ENCODE measurements at regions not wholly inside any gene's neighbourhood (a gene's known extent, or its start where the extent isn't known, plus 50 kb on each side); places are given as distances from the start of the nearest gene placed in this dataset.

DNA sequence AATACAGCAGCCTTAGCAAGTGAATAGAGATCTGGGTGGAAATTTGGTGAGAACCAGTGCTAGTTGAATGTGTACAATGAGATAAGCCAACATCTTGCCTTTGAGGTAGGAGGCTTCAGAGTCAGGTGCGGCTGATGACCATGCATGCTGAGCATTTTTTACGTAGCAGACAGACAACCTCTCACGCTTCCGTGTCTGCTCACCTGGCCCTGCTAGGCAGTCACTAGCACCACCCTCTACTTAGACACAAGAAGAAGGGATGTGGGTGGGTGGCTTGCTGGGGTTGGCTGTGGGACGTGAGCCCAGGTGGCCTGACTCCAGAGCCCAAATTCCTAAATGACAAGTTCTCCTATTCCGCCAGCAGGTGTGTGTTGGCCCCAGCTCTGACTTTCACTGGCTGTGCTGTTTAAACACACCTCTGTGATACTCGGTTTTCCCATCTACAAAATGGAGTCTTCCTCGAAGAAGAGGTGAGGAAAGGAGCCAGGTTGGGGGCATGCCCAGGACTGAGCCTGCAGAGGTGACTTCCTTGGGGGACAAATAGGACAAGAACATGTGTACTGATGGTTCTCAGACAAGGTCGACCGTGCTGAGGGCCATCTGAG, 57.8 kb upstream of the BCL11B start:
- Histone ChIP-seq H3K4me2 (ENCODE audit: insufficient read depth, low read length) (no peak overlapping the region), H3K9me3 (ENCODE audit: low read depth, low read length) (no peaks in the 10 kb centered on the region), H3K27me3 (ENCODE audit: insufficient read depth, low read length) (peaks cover 3% of the 10 kb centered on the region), H4K20me1 (ENCODE audit: insufficient read depth, low read length) (no peaks in the 10 kb centered on the region), H3K4me1 (ENCODE audit: insufficient read depth, low read length) (no peaks in the 10 kb centered on the region), H3K4me3 (ENCODE audit: insufficient read depth, low read length) (no peak overlapping the region), H3K27ac (ENCODE audit: low read depth, low read length) (no peak overlapping the region), H3K79me2 (ENCODE audit: insufficient read depth, low read length) (no peaks in the 10 kb centered on the region), H2AFZ (ENCODE audit: low read length) (no peak overlapping the region), H3K36me3 (ENCODE audit: insufficient read depth, low read length) (no peaks in the 10 kb centered on the region)
- DNase-seq (ENCODE audit: insufficient read length, low spot score, missing footprints), result no peak
- TF ChIP-seq, protein P1, sequence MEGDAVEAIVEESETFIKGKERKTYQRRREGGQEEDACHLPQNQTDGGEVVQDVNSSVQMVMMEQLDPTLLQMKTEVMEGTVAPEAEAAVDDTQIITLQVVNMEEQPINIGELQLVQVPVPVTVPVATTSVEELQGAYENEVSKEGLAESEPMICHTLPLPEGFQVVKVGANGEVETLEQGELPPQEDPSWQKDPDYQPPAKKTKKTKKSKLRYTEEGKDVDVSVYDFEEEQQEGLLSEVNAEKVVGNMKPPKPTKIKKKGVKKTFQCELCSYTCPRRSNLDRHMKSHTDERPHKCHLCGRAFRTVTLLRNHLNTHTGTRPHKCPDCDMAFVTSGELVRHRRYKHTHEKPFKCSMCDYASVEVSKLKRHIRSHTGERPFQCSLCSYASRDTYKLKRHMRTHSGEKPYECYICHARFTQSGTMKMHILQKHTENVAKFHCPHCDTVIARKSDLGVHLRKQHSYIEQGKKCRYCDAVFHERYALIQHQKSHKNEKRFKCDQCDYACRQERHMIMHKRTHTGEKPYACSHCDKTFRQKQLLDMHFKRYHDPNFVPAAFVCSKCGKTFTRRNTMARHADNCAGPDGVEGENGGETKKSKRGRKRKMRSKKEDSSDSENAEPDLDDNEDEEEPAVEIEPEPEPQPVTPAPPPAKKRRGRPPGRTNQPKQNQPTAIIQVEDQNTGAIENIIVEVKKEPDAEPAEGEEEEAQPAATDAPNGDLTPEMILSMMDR (IDR thresholded peaks at IDR 0.05; ENCODE audit: extremely low read depth, low read depth, low read length), result no peak

DNA sequence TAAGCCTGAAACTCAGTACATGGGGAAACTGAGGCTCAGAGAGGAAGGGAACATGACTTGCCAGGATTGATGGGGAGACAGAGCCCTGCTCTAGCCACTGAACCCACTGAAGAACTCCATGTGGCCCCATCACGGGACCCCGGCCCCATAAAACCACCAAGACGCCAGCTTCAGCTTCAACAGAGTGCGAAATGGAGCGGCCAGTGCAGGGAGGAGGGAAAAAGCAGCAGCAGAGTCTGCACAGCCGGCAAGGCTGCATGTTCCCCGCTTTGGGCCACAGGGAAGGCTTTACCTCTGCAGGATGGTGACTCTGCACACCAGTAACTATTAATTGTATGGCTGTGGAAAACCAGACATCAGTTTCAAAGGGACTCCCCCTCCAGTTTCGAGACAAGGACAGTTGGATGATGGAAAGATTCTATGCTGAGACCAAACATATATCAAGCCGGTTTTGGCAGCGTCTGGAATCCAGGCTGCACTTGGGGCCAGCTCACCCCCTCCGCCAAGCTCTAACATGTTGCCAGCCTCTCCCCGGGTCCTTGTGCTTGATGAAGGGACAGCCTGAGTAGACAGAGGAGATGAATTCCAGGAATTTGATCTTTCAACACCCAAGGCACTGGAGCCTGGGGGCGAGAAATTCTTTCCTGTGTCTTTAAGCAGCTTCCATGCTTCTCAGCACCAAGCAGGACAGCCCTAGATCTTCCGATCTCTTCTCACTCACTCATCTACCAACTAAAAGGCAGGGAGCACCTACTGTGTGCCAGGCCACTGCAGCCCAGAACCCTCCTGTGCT, 55.7 kb upstream of the BCL11B start:
- Histone ChIP-seq H3K4me3 (ENCODE audit: insufficient read depth, low read length) (no peak overlapping the region), H3K4me2 (ENCODE audit: insufficient read depth, low read length) (no peak overlapping the region), H3K36me3 (ENCODE audit: insufficient read depth, low read length) (no peaks in the 10 kb centered on the region), H4K20me1 (ENCODE audit: insufficient read depth, low read length) (no peaks in the 10 kb centered on the region), H2AFZ (ENCODE audit: low read length) (no peak overlapping the region), H3K27ac (ENCODE audit: low read depth, low read length) (no peak overlapping the region), H3K9me3 (ENCODE audit: low read depth, low read length) (no peaks in the 10 kb centered on the region), H3K27me3 (ENCODE audit: insufficient read depth, low read length) (peaks cover 3% of the 10 kb centered on the region), H3K4me1 (ENCODE audit: insufficient read depth, low read length) (no peaks in the 10 kb centered on the region), H3K79me2 (ENCODE audit: insufficient read depth, low read length) (no peaks in the 10 kb centered on the region)
- TF ChIP-seq, protein P1 (IDR thresholded peaks at IDR 0.05; ENCODE audit: extremely low read depth, low read depth, low read length), result peak; percentile 0
- no peak for DNase-seq (ENCODE audit: insufficient read length, low spot score, missing footprints)

DNA sequence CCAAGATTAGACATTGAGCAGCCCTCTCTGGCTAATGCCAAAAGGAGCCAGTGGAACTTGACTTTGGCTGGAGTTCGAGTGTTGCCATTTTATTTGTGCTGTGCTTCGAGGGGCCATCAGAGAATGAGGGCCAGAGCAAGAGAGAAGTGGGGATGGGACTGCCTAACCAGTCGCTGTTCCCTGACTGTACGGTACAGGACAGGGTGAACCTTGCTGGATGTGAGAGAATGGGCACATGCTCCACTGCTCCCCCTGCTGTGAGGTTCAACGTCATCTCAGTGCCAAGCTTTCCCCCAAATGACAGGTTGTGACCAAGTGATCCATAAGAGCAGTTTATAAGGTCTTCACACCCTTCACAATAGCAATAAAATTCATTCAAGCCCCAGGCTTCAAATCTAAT, 55.1 kb upstream of the BCL11B start:
- peaks cover 3% of the 10 kb centered on the region for H3K27me3 ChIP-seq (ENCODE audit: insufficient read depth, low read length)
- no peaks in the 10 kb centered on the region for H4K20me1 ChIP-seq (ENCODE audit: insufficient read depth, low read length)
- H2AFZ ChIP-seq (ENCODE audit: low read length), result no peak overlapping the region
- DNase-seq (ENCODE audit: insufficient read length, low spot score, missing footprints), result no peak
- H3K27ac ChIP-seq (ENCODE audit: low read depth, low read length), result no peak overlapping the region
- TF ChIP-seq, protein P1 (IDR thresholded peaks at IDR 0.05; ENCODE audit: extremely low read depth, low read depth, low read length), result peak; percentile 14
- no peak overlapping the region for H3K4me3 ChIP-seq (ENCODE audit: insufficient read depth, low read length)
- H3K4me1 ChIP-seq (ENCODE audit: insufficient read depth, low read length), result no peaks in the 10 kb centered on the region
- no peaks in the 10 kb centered on the region for H3K36me3 ChIP-seq (ENCODE audit: insufficient read depth, low read length)
- no peaks in the 10 kb centered on the region for H3K9me3 ChIP-seq (ENCODE audit: low read depth, low read length)
- H3K4me2 ChIP-seq (ENCODE audit: insufficient read depth, low read length), result no peak overlapping the region
- H3K79me2 ChIP-seq (ENCODE audit: insufficient read depth, low read length), result no peaks in the 10 kb centered on the region

DNA sequence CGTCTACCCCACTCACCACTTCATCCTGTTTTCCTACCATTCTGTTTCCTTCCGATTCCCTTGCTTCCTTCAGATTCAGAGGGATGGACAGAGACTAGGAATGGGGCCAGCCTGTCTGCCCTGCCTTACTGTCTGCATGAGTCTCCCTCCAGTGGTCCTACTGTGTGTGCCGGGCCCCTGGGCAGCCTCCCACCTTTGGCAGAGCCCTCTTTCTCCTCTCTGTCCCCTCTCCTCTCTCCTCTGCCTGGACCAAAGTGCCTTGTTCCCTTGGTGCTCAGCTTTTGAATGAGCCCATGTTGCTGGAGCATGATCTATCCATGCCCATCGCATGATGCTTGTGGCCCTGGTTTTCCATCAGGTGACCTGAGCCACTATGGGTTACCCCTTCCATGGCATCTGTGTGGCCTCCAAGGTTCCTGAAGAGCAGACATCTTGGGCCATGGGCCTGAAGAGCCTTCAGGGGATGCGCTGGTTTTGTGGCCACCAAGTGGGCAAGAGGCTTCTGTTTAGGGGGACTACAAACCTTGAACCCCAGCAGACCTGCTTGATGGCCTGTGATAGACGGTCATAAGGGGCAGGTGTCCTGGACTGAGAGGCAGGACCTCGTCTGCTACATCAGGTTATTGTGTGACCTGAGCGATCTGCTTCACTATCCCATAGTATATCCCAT, 54.2 kb upstream of the BCL11B start:
- no peak overlapping the region for H3K27ac ChIP-seq (ENCODE audit: low read depth, low read length)
- H3K79me2 ChIP-seq (ENCODE audit: insufficient read depth, low read length), result no peaks in the 10 kb centered on the region
- H3K27me3 ChIP-seq (ENCODE audit: insufficient read depth, low read length), result peaks cover 3% of the 10 kb centered on the region
- H4K20me1 ChIP-seq (ENCODE audit: insufficient read depth, low read length), result no peaks in the 10 kb centered on the region
- no peak overlapping the region for H3K4me2 ChIP-seq (ENCODE audit: insufficient read depth, low read length)
- no peak for DNase-seq (ENCODE audit: insufficient read length, low spot score, missing footprints)
- no peak overlapping the region for H2AFZ ChIP-seq (ENCODE audit: low read length)
- H3K36me3 ChIP-seq (ENCODE audit: insufficient read depth, low read length), result no peaks in the 10 kb centered on the region
- no peaks in the 10 kb centered on the region for H3K4me1 ChIP-seq (ENCODE audit: insufficient read depth, low read length)
- H3K4me3 ChIP-seq (ENCODE audit: insufficient read depth, low read length), result no peak overlapping the region
- H3K9me3 ChIP-seq (ENCODE audit: low read depth, low read length), result no peaks in the 10 kb centered on the region
- TF ChIP-seq, protein P1 (IDR thresholded peaks at IDR 0.05; ENCODE audit: extremely low read depth, low read depth, low read length), result no peak
